Mesenchymal stem cell (in vitro differentiated cells and primary cell): ENCODE measurements at regions not wholly inside any gene's neighbourhood (a gene's known extent, or its start where the extent isn't known, plus 50 kb on each side); places are given as distances from the start of the nearest gene placed in this dataset.
"Not testable (repeated sequence)": the region's sequence is repeated elsewhere in the genome, so short reads cannot be mapped to it uniquely, and the experiment has no call there.

Experiments used
- DNase-seq: peaks from one replicate; pipeline ENCODE4 v3.0.0-alpha.2; 2013
- H2AFZ ChIP-seq: one replicate; pipeline ENCODE4 v1.6.1; 2013; ENCODE audit warnings: low read depth, mild to moderate bottlenecking, control low read depth, inconsistent platforms, low read length, moderate library complexity
- H2AK5ac ChIP-seq: 2 replicates; pipeline ENCODE4 v1.6.1; 2013; ENCODE audit warnings: low read length, moderate library complexity, mild to moderate bottlenecking, inconsistent platforms; ENCODE audit not compliant: severe bottlenecking
- H2BK120ac ChIP-seq: one replicate; pipeline ENCODE4 v1.6.1; 2013; ENCODE audit warnings: low read depth, mild to moderate bottlenecking, inconsistent platforms, low read length, moderate library complexity
- H2BK12ac ChIP-seq, 2 experiments: one replicate each; pipeline ENCODE4 v1.6.1; 2013; ENCODE audit warnings: inconsistent platforms in 2 of 2, low read length in 2 of 2, mild to moderate bottlenecking in 2 of 2, moderate library complexity in 2 of 2, control low read depth in 1 of 2
- H2BK15ac ChIP-seq: one replicate; pipeline ENCODE4 v1.6.1; 2013; ENCODE audit warnings: mild to moderate bottlenecking, low read depth, inconsistent platforms; ENCODE audit not compliant: poor library complexity, severe bottlenecking
- H2BK5ac ChIP-seq: 2 replicates; pipeline ENCODE4 v1.6.1; 2013; ENCODE audit warnings: low read depth, mild to moderate bottlenecking, low read length, control low read depth, inconsistent platforms; ENCODE audit not compliant: poor library complexity, severe bottlenecking
- H3K14ac ChIP-seq, 2 experiments: one replicate each; pipeline ENCODE4 v1.6.1; 2013; ENCODE audit warnings: inconsistent platforms in 2 of 2, low read length in 2 of 2, control low read depth in 1 of 2, mild to moderate bottlenecking in 1 of 2, moderate library complexity in 1 of 2
- H3K18ac ChIP-seq, 2 experiments: one replicate each; pipeline ENCODE4 v1.6.1; 2013; ENCODE audit warnings: inconsistent platforms in 2 of 2, low read length in 2 of 2, control low read depth in 1 of 2, low read depth in 1 of 2, mild to moderate bottlenecking in 1 of 2
- H3K23ac ChIP-seq, 2 experiments: one replicate each; pipeline ENCODE4 v1.6.1; 2013; ENCODE audit warnings: inconsistent platforms in 2 of 2, low read length in 2 of 2, mild to moderate bottlenecking in 2 of 2, moderate library complexity in 2 of 2, control low read depth in 1 of 2
- H3K27ac ChIP-seq: 2 replicates; pipeline ENCODE4 v1.5.1; 2013; ENCODE audit warnings: mild to moderate bottlenecking, moderate library complexity, low read length, control low read depth, inconsistent platforms; ENCODE audit not compliant: poor library complexity, severe bottlenecking
- H3K27me3 ChIP-seq, 2 experiments: 2 replicates each; pipeline versions ENCODE4 v1.6.1 to v1.7.0; 2013; ENCODE audit warnings: low read length in 2 of 2, mild to moderate bottlenecking in 2 of 2, moderate library complexity in 2 of 2, control low read depth in 1 of 2, inconsistent platforms in 1 of 2; ENCODE audit not compliant: control insufficient read depth in 1 of 2, insufficient read depth in 1 of 2
- H3K36me3 ChIP-seq, 2 experiments: 2 replicates each; pipeline versions ENCODE4 v1.6.1 to v1.7.0; 2013; ENCODE audit warnings: low read length in 2 of 2, control low read depth in 1 of 2, inconsistent platforms in 1 of 2, low read depth in 1 of 2, mild to moderate bottlenecking in 1 of 2; ENCODE audit not compliant: insufficient read depth in 2 of 2, control insufficient read depth in 1 of 2
- H3K4ac ChIP-seq, 2 experiments: one replicate each; pipeline ENCODE4 v1.6.1; 2013; ENCODE audit warnings: inconsistent platforms in 2 of 2, low read length in 2 of 2, mild to moderate bottlenecking in 2 of 2, moderate library complexity in 2 of 2, control low read depth in 1 of 2, low read depth in 1 of 2
- H3K4me1 ChIP-seq: 2 replicates; pipeline ENCODE4 v1.6.1; 2013; ENCODE audit warnings: low read depth, low read length, control low read depth; ENCODE audit not compliant: control insufficient read depth, insufficient read depth
- H3K4me2 ChIP-seq: 2 replicates; pipeline ENCODE4 v1.6.1; 2013; ENCODE audit warnings: low read length, mild to moderate bottlenecking, inconsistent platforms; ENCODE audit not compliant: poor library complexity, severe bottlenecking
- H3K4me3 ChIP-seq, 2 experiments: 2 replicates each; pipeline versions ENCODE4 v1.5.1 to v1.7.0; 2013; ENCODE audit warnings: low read length in 2 of 2, mild to moderate bottlenecking in 2 of 2, control low read depth in 1 of 2, low read depth in 1 of 2; ENCODE audit not compliant: insufficient read depth in 1 of 2
- H3K79me1 ChIP-seq: replicated peaks from 2 replicates; pipeline ENCODE4 v1.6.1; 2013; ENCODE audit warnings: mild to moderate bottlenecking, control low read depth, low read length, inconsistent platforms; ENCODE audit not compliant: poor library complexity, severe bottlenecking
- H3K9ac ChIP-seq: 2 replicates; pipeline ENCODE4 v1.7.0; 2013; ENCODE audit warnings: mild to moderate bottlenecking, low read length, moderate library complexity
- H3K9me3 ChIP-seq: 2 replicates; pipeline ENCODE4 v1.7.0; 2013; ENCODE audit warnings: mild to moderate bottlenecking, low read length; ENCODE audit not compliant: control insufficient read depth
- H4K8ac ChIP-seq: one replicate; pipeline ENCODE4 v1.6.1; 2013; ENCODE audit warnings: inconsistent platforms, mild to moderate bottlenecking, low read length, moderate library complexity
- H4K91ac ChIP-seq: one replicate; pipeline ENCODE4 v1.6.1; 2013; ENCODE audit warnings: mild to moderate bottlenecking, low read length, inconsistent platforms
- WGBS: methylation state at CpG from one replicate; pipeline ENCODE4 v1.1.7; 2013; ENCODE audit warnings: mixed read lengths; 5-methylcytosine and 5-hydroxymethylcytosine counted together

DNA sequence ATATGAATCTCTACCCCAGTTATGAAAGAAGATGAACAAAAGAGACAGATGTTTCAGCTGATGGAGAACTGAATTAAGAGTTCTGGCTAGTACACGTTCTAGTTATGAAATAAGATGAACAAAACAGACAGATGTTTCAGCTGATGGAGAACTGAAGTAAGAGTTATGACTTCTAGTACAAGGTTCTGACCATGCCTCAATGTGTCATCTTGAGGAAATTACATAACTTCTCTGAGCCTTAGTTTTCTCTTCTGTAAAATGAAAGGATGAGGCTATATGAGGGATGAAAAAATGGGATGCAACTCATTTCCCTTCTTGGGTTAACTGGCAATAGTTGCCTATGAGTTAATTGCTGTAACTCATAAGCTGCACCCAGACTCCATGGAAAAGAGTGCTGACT is 92.9 kb upstream of the WDR75 start:
- Histone ChIP-seq H3K9ac (peak overlapping the region; percentile 77), H3K9me3 (peaks cover 11% of the 10 kb centered on the region), H2BK15ac (no peak overlapping the region), H3K79me1 (no peaks in the 10 kb centered on the region), H3K23ac (no peak overlapping the region), H2BK12ac (no peak overlapping the region), H2AFZ (no peak overlapping the region), H3K27ac (no peak overlapping the region), H3K27me3 (no peaks in the 10 kb centered on the region), H2AK5ac (no peak overlapping the region), H2BK5ac (no peak overlapping the region), H3K4me2 (no peak overlapping the region), H3K36me3 (no peaks in the 10 kb centered on the region), H3K14ac (no peak overlapping the region), H2BK120ac (no peak overlapping the region), H4K8ac (no peak overlapping the region), H4K91ac (no peak overlapping the region), H3K4me1 (no peaks in the 10 kb centered on the region), H3K18ac (peak overlapping the region in 1 of 2 experiments; percentile 3), H3K4me3 (no peak overlapping the region), H3K4ac (peak overlapping the region in 1 of 2 experiments; percentile 95)
- WGBS, result 84% methylated on average over 1 of the region's 1 CpG
- no peak for DNase-seq

DNA sequence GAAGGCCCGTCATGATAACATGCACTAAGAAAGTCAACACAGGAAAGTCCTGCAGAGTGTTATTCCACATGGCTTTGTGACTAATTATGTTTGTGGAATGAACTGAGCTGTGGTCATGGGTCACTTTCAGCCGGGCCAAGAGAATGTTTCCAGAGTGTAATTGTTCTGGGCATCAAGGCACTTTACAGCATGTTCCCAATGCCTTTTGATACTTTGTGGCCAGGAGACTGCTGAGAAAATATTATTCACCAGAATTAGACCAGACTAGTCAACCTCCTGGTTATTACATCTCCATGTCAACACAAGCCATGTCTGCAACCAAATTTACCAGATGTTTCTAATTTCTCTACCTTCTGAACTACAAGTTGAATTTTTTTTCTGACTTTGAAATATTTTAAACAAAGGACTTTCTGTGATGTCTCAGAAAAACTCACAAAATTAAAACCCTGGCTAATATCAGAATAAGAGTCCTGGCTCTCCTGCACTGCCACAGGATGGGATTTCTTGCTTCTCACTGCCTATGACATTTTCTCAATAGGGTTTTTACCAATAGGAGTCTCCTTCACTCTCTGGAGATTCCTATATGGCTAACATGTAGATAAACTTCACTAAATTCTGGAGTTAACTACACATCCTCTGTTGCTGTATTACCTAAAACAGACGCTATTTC is 90.6 kb upstream of the WDR75 start:
- Histone ChIP-seq H3K9ac (peak overlapping the region; percentile 62), H3K27ac (peak overlapping the region; percentile 54)
- 39% methylated on average over 3 of the region's 3 CpGs for WGBS

DNA sequence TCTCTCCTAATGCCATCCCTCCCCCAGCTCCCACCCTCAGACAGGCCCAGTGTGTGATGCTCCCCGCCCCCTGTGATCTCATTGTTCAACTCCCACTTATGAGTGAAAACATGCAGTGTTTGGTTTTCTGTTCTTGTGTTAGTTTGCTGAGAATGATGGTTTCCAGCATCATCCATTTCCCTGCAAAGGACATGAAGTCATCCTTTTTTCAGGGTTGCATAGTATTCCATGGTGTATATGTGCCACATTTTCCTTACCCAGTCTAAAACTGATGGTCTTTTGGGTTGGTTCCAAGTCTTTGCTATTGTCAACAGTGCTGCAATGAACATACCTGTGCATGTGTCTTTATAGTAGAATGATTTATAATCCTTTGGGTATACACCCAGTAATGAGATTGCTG is 89.3 kb upstream of the WDR75 start:
- WGBS, result no CpG with 5 or more reads among the region's 1 CpG
- H2BK12ac ChIP-seq, H2BK5ac ChIP-seq, H4K8ac ChIP-seq, H3K14ac ChIP-seq, H3K9ac ChIP-seq, H3K18ac ChIP-seq, H3K4ac ChIP-seq, H2BK15ac ChIP-seq, H2BK120ac ChIP-seq, H4K91ac ChIP-seq, H2AK5ac ChIP-seq, H3K23ac ChIP-seq, H3K79me1 ChIP-seq, H2AFZ ChIP-seq, H3K27me3 ChIP-seq, H3K4me2 ChIP-seq, H3K4me1 ChIP-seq, H3K4me3 ChIP-seq, DNase-seq, H3K36me3 ChIP-seq, H3K27ac ChIP-seq: not testable (repeated sequence)
- H3K9me3 ChIP-seq, result peaks cover 11% of the 10 kb centered on the region

More for the DNA sequence above, 90.6 kb upstream of the WDR75 start:
- no peak overlapping the region for H2BK120ac ChIP-seq
- H4K91ac ChIP-seq, result no peak overlapping the region
- H3K36me3 ChIP-seq, result no peaks in the 10 kb centered on the region
- H4K8ac ChIP-seq, result no peak overlapping the region
- H3K4ac ChIP-seq, result no peak overlapping the region
- H3K9me3 ChIP-seq, result peaks cover 11% of the 10 kb centered on the region
- H2AFZ ChIP-seq, result no peak overlapping the region
- no peak overlapping the region for H2AK5ac ChIP-seq
- H3K4me1 ChIP-seq, result no peaks in the 10 kb centered on the region
- no peak overlapping the region for H2BK5ac ChIP-seq
- no peak overlapping the region for H3K4me2 ChIP-seq
- DNase-seq, result peak; percentile 88
- H3K23ac ChIP-seq, result no peak overlapping the region
- no peak overlapping the region for H2BK15ac ChIP-seq
- no peak overlapping the region for H3K4me3 ChIP-seq
- peak overlapping the region in 1 of 2 experiments; percentile 19 for H3K18ac ChIP-seq
- no peaks in the 10 kb centered on the region for H3K79me1 ChIP-seq
- no peaks in the 10 kb centered on the region for H3K27me3 ChIP-seq
- H3K14ac ChIP-seq, result no peak overlapping the region
- no peak overlapping the region for H2BK12ac ChIP-seq

DNA sequence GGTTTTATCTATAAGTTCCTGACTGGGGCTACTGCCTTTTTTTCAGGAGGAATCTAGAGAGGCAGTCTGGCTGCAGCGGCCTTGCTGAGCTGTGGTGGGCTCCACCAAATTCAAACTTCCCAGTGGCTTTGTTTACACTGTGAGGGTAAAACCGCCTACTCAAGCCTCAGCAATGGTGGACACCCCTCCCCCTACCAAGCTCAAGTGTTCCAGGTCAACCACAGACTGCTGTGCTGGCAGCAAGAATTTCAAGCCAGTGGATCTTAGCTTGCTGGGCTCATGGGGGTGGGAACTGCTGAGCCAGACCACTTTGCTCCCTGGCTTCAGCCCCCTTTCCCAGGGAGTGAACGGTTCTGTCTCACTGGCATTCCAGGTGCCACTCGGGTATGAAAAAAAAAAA is 83.9 kb upstream of the WDR75 start:
- H3K27me3 ChIP-seq, H3K79me1 ChIP-seq, H2BK5ac ChIP-seq, H3K23ac ChIP-seq, H3K4me1 ChIP-seq, H3K36me3 ChIP-seq, H2AK5ac ChIP-seq, H3K14ac ChIP-seq, H2AFZ ChIP-seq, H3K4me2 ChIP-seq, H3K4me3 ChIP-seq, H2BK12ac ChIP-seq, H3K27ac ChIP-seq, H3K9me3 ChIP-seq, H3K9ac ChIP-seq: not testable (repeated sequence)
- Histone ChIP-seq H2BK120ac (peak overlapping the region; percentile 49), H3K18ac (peak overlapping the region in 1 of 2 experiments; percentile 45), H4K8ac (peak overlapping the region; percentile 5), H2BK15ac (peak overlapping the region; percentile 52), H3K4ac (peak overlapping the region in 1 of 2 experiments; percentile 1), H4K91ac (peak overlapping the region; percentile 39)
- WGBS, result 75% methylated on average over 4 of the region's 4 CpGs
- peak; percentile 51 for DNase-seq
